ENCODE measurements at regions not wholly inside any gene's neighbourhood (a gene's known extent, or its start where the extent isn't known, plus 50 kb on each side); places are given as distances from the start of the nearest gene placed in this dataset.

- Histone ChIP-seq H2AFZ (no peak overlapping the region), H4K20me1 (ENCODE audit: insufficient read depth, poor library complexity, severe bottlenecking) (no peaks in the 10 kb centered on the region), H3K27ac (no peak overlapping the region), H3K9me2 (replicated peaks; ENCODE audit: insufficient read depth) (no peaks in the 10 kb centered on the region), H3K4me2 (no peak overlapping the region), H3K36me3 (replicated peaks; ENCODE audit: insufficient read depth, low read depth) (no peaks in the 10 kb centered on the region), H3K4me1 (ENCODE audit: insufficient read depth) (no peaks in the 10 kb centered on the region), H3K27me3 (no peaks in the 10 kb centered on the region), H3K4me3 (no peak overlapping the region), H3K9me3 (ENCODE audit: low read depth) (no peaks in the 10 kb centered on the region), H3K79me2 (no peaks in the 10 kb centered on the region)
- WGBS (ENCODE audit: low lambda C conversion rate, missing lambda C conversion rate) = 87% methylated on average over 7 of the region's 7 CpGs
- DNase-seq (ENCODE audit: low spot score) = no peak
- no peak for TF ChIP-seq EZH2phosphoT487 (IDR thresholded peaks at IDR 0.05; ENCODE audit: low read depth, severe bottlenecking, unreplicated experiment)
- TF ChIP-seq EZH2 (IDR thresholded peaks at IDR 0.05; ENCODE audit: borderline replicate concordance) = no peak
- TF ChIP-seq CTCF (IDR thresholded peaks at IDR 0.05; ENCODE audit: poor library complexity) = no peak
Measured at GRCh38 chr7:156031679-156032478, 219.6 kb upstream of the SHH start.

GRCh38 chr7:156029460-156030007, 217.3 kb upstream of the SHH start:
- no peaks in the 10 kb centered on the region for H4K20me1 ChIP-seq (ENCODE audit: insufficient read depth, poor library complexity, severe bottlenecking)
- 89% methylated on average over 12 of the region's 12 CpGs for WGBS (ENCODE audit: low lambda C conversion rate, missing lambda C conversion rate)
- H3K27me3 ChIP-seq = no peaks in the 10 kb centered on the region
- no peaks in the 10 kb centered on the region for H3K9me3 ChIP-seq (ENCODE audit: low read depth)
- DNase-seq (ENCODE audit: low spot score) = no peak
- H3K79me2 ChIP-seq = no peaks in the 10 kb centered on the region
- TF ChIP-seq CTCF (IDR thresholded peaks at IDR 0.05; ENCODE audit: poor library complexity) (no peak), EZH2 (IDR thresholded peaks at IDR 0.05; ENCODE audit: borderline replicate concordance) (no peak)
- H2AFZ ChIP-seq = no peak overlapping the region
- H3K4me3 ChIP-seq = no peak overlapping the region
- H3K36me3 ChIP-seq (replicated peaks; ENCODE audit: insufficient read depth, low read depth) = no peaks in the 10 kb centered on the region
- no peaks in the 10 kb centered on the region for H3K9me2 ChIP-seq (replicated peaks; ENCODE audit: insufficient read depth)
- H3K4me1 ChIP-seq (ENCODE audit: insufficient read depth) = no peaks in the 10 kb centered on the region
- H3K4me2 ChIP-seq = no peak overlapping the region
- no peak overlapping the region for H3K27ac ChIP-seq

GRCh38 chr7:156028521-156028920, 216.3 kb upstream of the SHH start:
- Histone ChIP-seq H3K36me3 (replicated peaks; ENCODE audit: insufficient read depth, low read depth) (no peaks in the 10 kb centered on the region), H3K9me2 (replicated peaks; ENCODE audit: insufficient read depth) (no peaks in the 10 kb centered on the region), H3K4me1 (ENCODE audit: insufficient read depth) (no peaks in the 10 kb centered on the region), H2AFZ (no peak overlapping the region), H3K4me2 (no peak overlapping the region), H3K79me2 (no peaks in the 10 kb centered on the region), H4K20me1 (ENCODE audit: insufficient read depth, poor library complexity, severe bottlenecking) (no peaks in the 10 kb centered on the region), H3K9me3 (ENCODE audit: low read depth) (no peaks in the 10 kb centered on the region), H3K27me3 (no peaks in the 10 kb centered on the region), H3K4me3 (no peak overlapping the region), H3K27ac (no peak overlapping the region)
- no peak for TF ChIP-seq EZH2 (IDR thresholded peaks at IDR 0.05; ENCODE audit: borderline replicate concordance)
- no peak for TF ChIP-seq CTCF (IDR thresholded peaks at IDR 0.05; ENCODE audit: poor library complexity)
- TF ChIP-seq EZH2phosphoT487 (IDR thresholded peaks at IDR 0.05; ENCODE audit: low read depth, severe bottlenecking, unreplicated experiment) = no peak
- no peak for DNase-seq (ENCODE audit: low spot score)
- 86% methylated on average over 11 of the region's 11 CpGs for WGBS (ENCODE audit: low lambda C conversion rate, missing lambda C conversion rate)

Data from hepatocyte (in vitro differentiated cells).